Omental fat pad (tissue), 3 donors: ENCODE measurements at regions not wholly inside any gene's neighbourhood (a gene's known extent, or its start where the extent isn't known, plus 50 kb on each side); places are given as distances from the start of the nearest gene placed in this dataset.

Experiments used
- ATAC-seq: fragments of 150-250 bp; one replicate; pipeline ENCODE4 v1.9.1; 2016; ENCODE audit warnings: mild to moderate bottlenecking, moderate library complexity; ENCODE audit not compliant: low FRiP score
- DNase-seq: peaks from one replicate; pipeline ENCODE4 v3.0.0-alpha.2; 2019; ENCODE audit warnings: low spot score
- CTCF ChIP-seq, 3 donors: fragments of 450-650 bp; IDR thresholded peaks; one replicate each; pipeline ENCODE4 v1.5.1; 2016 to 2017; ENCODE audit warnings: antibody characterized with exemption in 3 of 3, mild to moderate bottlenecking in 3 of 3, moderate library complexity in 2 of 3

- no peak for ATAC-seq
- no peak for TF ChIP-seq CTCF (IDR thresholded peaks at IDR 0.05)
- DNase-seq = no peak
Measured at GRCh38 chr4:121277194-121278105, 103.4 kb downstream of the QRFPR start.

- no peak for TF ChIP-seq CTCF (IDR thresholded peaks at IDR 0.05)
- DNase-seq = no peak
- no peak for ATAC-seq
Measured at GRCh38 chr4:121273191-121273590, 107.6 kb downstream of the QRFPR start.

- ATAC-seq = no peak
- no peak for DNase-seq
Measured at GRCh38 chr4:121272526-121272925, 108.3 kb downstream of the QRFPR start.

GRCh38 chr4:121270389-121270788 is 106.3 kb upstream of the TNIP3 start:
- ATAC-seq (no peak), DNase-seq (no peak)
- no peak for TF ChIP-seq CTCF (IDR thresholded peaks at IDR 0.05)

More at GRCh38 chr4:121272526-121272925, 108.3 kb downstream of the QRFPR start:
- no peak for TF ChIP-seq CTCF (IDR thresholded peaks at IDR 0.05)

GRCh38 chr4:121269001-121269400 is 104.9 kb upstream of the TNIP3 start:
- no peak for ATAC-seq
- no peak for TF ChIP-seq CTCF (IDR thresholded peaks at IDR 0.05)
- DNase-seq = no peak

- ATAC-seq = no peak
- DNase-seq = no peak
- no peak for TF ChIP-seq CTCF (IDR thresholded peaks at IDR 0.05)
Measured at GRCh38 chr4:121266982-121267381, 102.9 kb upstream of the TNIP3 start.

GRCh38 chr4:121256887-121257466 is 92.9 kb upstream of the TNIP3 start:
- ATAC-seq (no peak), DNase-seq (no peak)
- TF ChIP-seq CTCF (IDR thresholded peaks at IDR 0.05) = no peak
